ENCODE measurements at regions not wholly inside any gene's neighbourhood (a gene's known extent, or its start where the extent isn't known, plus 50 kb on each side); places are given as distances from the start of the nearest gene placed in this dataset.

- TF ChIP-seq EZH2 (optimal IDR thresholded peaks at IDR 0.05; ENCODE audit: low read depth, low read length): no peak
- no peak for TF ChIP-seq CTCF (IDR thresholded peaks at IDR 0.05; ENCODE audit: low read length)
These were observed 55.1 kb upstream of the SLC25A26 start for GRCh38 chr3:66165660-66166059.
